Neural cell (in vitro differentiated cells): ENCODE measurements at regions not wholly inside any gene's neighbourhood (a gene's known extent, or its start where the extent isn't known, plus 50 kb on each side); places are given as distances from the start of the nearest gene placed in this dataset.

Source experiments
- H2AFZ ChIP-seq: fragments of 200-600, 300-800 bp; sonication (generic), shearing (Covaris generic); 2 replicates; pipeline ENCODE4 v1.6.0; 2014; ENCODE audit warnings: low read depth, mild to moderate bottlenecking, antibody characterized with exemption, low read length, moderate library complexity
- H3F3A ChIP-seq: fragments of 200-600 bp; shearing (Covaris generic); 2 replicates; pipeline ENCODE4 v1.6.1; 2016; ENCODE audit warnings: mild to moderate bottlenecking, moderate library complexity, mixed read lengths, antibody characterized with exemption, low read length; ENCODE audit not compliant: insufficient read depth, poor library complexity, severe bottlenecking
- H3K27ac ChIP-seq: fragments of 200-600, 300-800 bp; sonication (generic), shearing (Covaris generic); 2 replicates; pipeline ENCODE4 v1.5.1; 2014; ENCODE audit warnings: mild to moderate bottlenecking, low read length, moderate library complexity
- H3K27me3 ChIP-seq: fragments of 300-800, 200-600 bp; sonication (generic), shearing (Covaris generic); 2 replicates; pipeline ENCODE4 v1.6.0; 2014; ENCODE audit warnings: mild to moderate bottlenecking, low read depth, low read length, moderate library complexity; ENCODE audit not compliant: insufficient read depth
- H3K36me3 ChIP-seq: fragments of 300-800, 200-600 bp; sonication (generic), shearing (Covaris generic); 2 replicates; pipeline ENCODE4 v1.5.1; 2014; ENCODE audit warnings: mild to moderate bottlenecking, antibody characterized with exemption, low read length, moderate library complexity; ENCODE audit not compliant: insufficient read depth
- H3K4me2 ChIP-seq: fragments of 300-800, 200-600 bp; sonication (generic), shearing (Covaris generic); 2 replicates; pipeline ENCODE4 v1.6.0; 2014; ENCODE audit warnings: mild to moderate bottlenecking, low read length
- H3K4me3 ChIP-seq: fragments of 300-800, 200-600 bp; sonication (generic), shearing (Covaris generic); 2 replicates; pipeline ENCODE4 v1.5.1; 2014; ENCODE audit warnings: mild to moderate bottlenecking, low read length, moderate library complexity
- H3K79me2 ChIP-seq: fragments of 200-600 bp; shearing (Covaris generic); replicated peaks from 2 replicates; pipeline ENCODE4 v1.6.0; 2014; ENCODE audit warnings: mild to moderate bottlenecking, low read length, moderate library complexity; ENCODE audit not compliant: insufficient read depth
- H3K9ac ChIP-seq: fragments of 300-800, 200-600 bp; sonication (generic), shearing (Covaris generic); 2 replicates; pipeline ENCODE4 v1.6.1; 2016; ENCODE audit warnings: mild to moderate bottlenecking, low read length, mixed read lengths
- H3K9me2 ChIP-seq: fragments of 200-600 bp; shearing (Covaris generic); 2 replicates; pipeline ENCODE4 v1.6.1; 2016; ENCODE audit warnings: mild to moderate bottlenecking, low read length, mixed read lengths; ENCODE audit not compliant: insufficient read depth
- H3K9me3 ChIP-seq: fragments of 200-600, 300-800 bp; sonication (generic), shearing (Covaris generic); 2 replicates; pipeline ENCODE4 v1.6.1; 2016; ENCODE audit warnings: mild to moderate bottlenecking, mixed run types, low read length, moderate library complexity, mixed read lengths
- H4K20me1 ChIP-seq: fragments of 200-600 bp; shearing (Covaris generic); 2 replicates; pipeline ENCODE4 v1.6.1; 2016; ENCODE audit warnings: mild to moderate bottlenecking, mixed run types; ENCODE audit not compliant: insufficient read depth
- CTCF ChIP-seq: fragments of 450-650 bp; IDR thresholded peaks from 2 replicates; pipeline ENCODE4 v1.5.1; 2014; ENCODE audit warnings: antibody characterized with exemption, mild to moderate bottlenecking, moderate library complexity; ENCODE audit not compliant: poor library complexity, severe bottlenecking
- EP300 ChIP-seq: fragments of 450-650 bp; conservative IDR thresholded peaks from 2 replicates; pipeline ENCODE4 v1.6.1; 2014; ENCODE audit warnings: antibody characterized with exemption, mild to moderate bottlenecking, moderate library complexity; ENCODE audit not compliant: poor library complexity, severe bottlenecking
- EZH2 ChIP-seq: fragments of 200-600, 300-800 bp; shearing (Covaris generic), sonication (generic); IDR thresholded peaks from 2 replicates; pipeline ENCODE4 v1.6.1; 2014; ENCODE audit warnings: antibody characterized with exemption, low read length, borderline replicate concordance, mild to moderate bottlenecking; ENCODE audit not compliant: insufficient read depth, poor library complexity, severe bottlenecking
- MXI1 ChIP-seq: fragments of 450-650 bp; conservative IDR thresholded peaks from 2 replicates; pipeline ENCODE4 v1.6.1; 2014; ENCODE audit warnings: antibody characterized with exemption, mild to moderate bottlenecking; ENCODE audit not compliant: poor library complexity, severe bottlenecking
- POLR2AphosphoS5 ChIP-seq: IDR thresholded peaks from 2 replicates; pipeline ENCODE4 v1.6.1; 2012
- RAD21 ChIP-seq: fragments of 450-650 bp; conservative IDR thresholded peaks from 2 replicates; pipeline ENCODE4 v1.6.1; 2014; ENCODE audit warnings: antibody characterized with exemption, mild to moderate bottlenecking, moderate library complexity
- REST ChIP-seq: IDR thresholded peaks from 2 replicates; pipeline ENCODE4 v1.6.1; 2012; ENCODE audit warnings: borderline replicate concordance
- SMC3 ChIP-seq: fragments of 450-650 bp; conservative IDR thresholded peaks from 2 replicates; pipeline ENCODE4 v1.6.1; 2014; ENCODE audit warnings: antibody characterized with exemption, mild to moderate bottlenecking, moderate library complexity; ENCODE audit not compliant: poor library complexity
- TAF1 ChIP-seq: IDR thresholded peaks from 2 replicates; pipeline ENCODE4 v1.6.1; 2012; ENCODE audit warnings: low read depth

DNA sequence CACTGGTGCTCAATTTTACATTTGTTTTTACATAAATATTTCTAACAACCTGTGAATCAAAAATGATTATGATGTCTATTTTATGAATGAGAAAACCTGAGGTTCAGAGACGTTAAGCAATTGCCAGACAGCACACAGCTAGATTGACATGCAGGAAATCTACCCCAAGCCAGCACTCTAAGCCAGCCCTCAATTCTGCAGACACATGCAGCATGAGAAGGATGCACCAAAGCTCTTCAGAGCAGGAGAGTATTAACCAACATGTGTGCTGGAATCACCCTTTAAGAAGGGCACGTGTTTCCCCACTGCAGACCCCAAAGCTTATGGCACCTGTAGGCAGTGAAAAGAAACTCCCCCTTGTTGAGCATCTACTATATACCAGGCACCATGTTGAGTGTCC is 126.1 kb upstream of the ARHGEF3 start:
- no peak for TF ChIP-seq TAF1
- no peak for TF ChIP-seq EP300
- TF ChIP-seq SMC3: no peak
- TF ChIP-seq REST: no peak
- TF ChIP-seq POLR2AphosphoS5: no peak
- TF ChIP-seq CTCF: no peak
- no peak for TF ChIP-seq EZH2
- TF ChIP-seq MXI1: no peak
- TF ChIP-seq RAD21: no peak
- no peak overlapping the region for H3K27ac ChIP-seq
- H3K4me2 ChIP-seq: no peak overlapping the region
- no peak overlapping the region for H2AFZ ChIP-seq
- no peaks in the 10 kb centered on the region for H4K20me1 ChIP-seq
- H3K9me2 ChIP-seq: no peaks in the 10 kb centered on the region
- H3K9ac ChIP-seq: no peak overlapping the region
- no peaks in the 10 kb centered on the region for H3K79me2 ChIP-seq
- no peaks in the 10 kb centered on the region for H3K9me3 ChIP-seq
- no peaks in the 10 kb centered on the region for H3F3A ChIP-seq
- no peak overlapping the region for H3K4me3 ChIP-seq
- no peaks in the 10 kb centered on the region for H3K36me3 ChIP-seq
- no peaks in the 10 kb centered on the region for H3K27me3 ChIP-seq

GRCh38 chr3:56926947-56927282 is 125.2 kb upstream of the ARHGEF3 start:
- H3F3A ChIP-seq: no peaks in the 10 kb centered on the region
- H3K9me2 ChIP-seq: no peaks in the 10 kb centered on the region
- H3K79me2 ChIP-seq: no peaks in the 10 kb centered on the region
- H2AFZ ChIP-seq: no peak overlapping the region
- H3K9me3 ChIP-seq: no peaks in the 10 kb centered on the region
- H3K27ac ChIP-seq: no peak overlapping the region
- H3K4me3 ChIP-seq: no peak overlapping the region
- H4K20me1 ChIP-seq: no peaks in the 10 kb centered on the region
- no peaks in the 10 kb centered on the region for H3K27me3 ChIP-seq
- no peaks in the 10 kb centered on the region for H3K36me3 ChIP-seq
- H3K9ac ChIP-seq: no peak overlapping the region
- TF ChIP-seq TAF1: no peak
- TF ChIP-seq REST: no peak
- no peak for TF ChIP-seq MXI1
- no peak for TF ChIP-seq RAD21
- no peak for TF ChIP-seq SMC3
- TF ChIP-seq EP300: no peak
- no peak for TF ChIP-seq CTCF
- no peak for TF ChIP-seq EZH2
- TF ChIP-seq POLR2AphosphoS5: no peak
- no peak overlapping the region for H3K4me2 ChIP-seq
